T-helper 17 cell (primary cell): ENCODE measurements at regions not wholly inside any gene's neighbourhood (a gene's known extent, or its start where the extent isn't known, plus 50 kb on each side); places are given as distances from the start of the nearest gene placed in this dataset.
"Not testable (repeated sequence)": the region's sequence is repeated elsewhere in the genome, so short reads cannot be mapped to it uniquely, and the experiment has no call there.

ENCODE experiments used
- ATAC-seq: fragments of 150-1000 bp; cut with Tn5 transposase; 2 replicates; pipeline ENCODE4 v1.10.0; 2021; ENCODE audit warnings: mild to moderate bottlenecking, moderate library complexity
- DNase-seq, 3 donors: peaks; one replicate each; pipeline versions ENCODE4 v3.0.0 to v3.0.0-alpha.2; 2020 to 2021
- H3K9me3 ChIP-seq: one replicate; pipeline ENCODE4 v1.7.0; 2013; ENCODE audit warnings: low read length, mild to moderate bottlenecking; ENCODE audit not compliant: control insufficient read depth, poor library complexity, severe bottlenecking
- H3K27ac Mint-ChIP-seq: one replicate; pipeline ENCODE4 v1.8.0; 2022; ENCODE audit warnings: mild to moderate bottlenecking, moderate library complexity, mixed read lengths
- H3K27me3 Mint-ChIP-seq: one replicate; pipeline ENCODE4 v1.8.0; 2022; ENCODE audit warnings: mixed read lengths
- H3K36me3 Mint-ChIP-seq: one replicate; pipeline ENCODE4 v1.8.0; 2022; ENCODE audit warnings: low read depth, mixed read lengths
- H3K4me1 Mint-ChIP-seq: one replicate; pipeline ENCODE4 v1.8.0; 2022; ENCODE audit warnings: mild to moderate bottlenecking, mixed read lengths
- H3K4me3 Mint-ChIP-seq: one replicate; pipeline ENCODE4 v1.8.0; 2022; ENCODE audit warnings: mild to moderate bottlenecking, moderate library complexity, mixed read lengths

DNA sequence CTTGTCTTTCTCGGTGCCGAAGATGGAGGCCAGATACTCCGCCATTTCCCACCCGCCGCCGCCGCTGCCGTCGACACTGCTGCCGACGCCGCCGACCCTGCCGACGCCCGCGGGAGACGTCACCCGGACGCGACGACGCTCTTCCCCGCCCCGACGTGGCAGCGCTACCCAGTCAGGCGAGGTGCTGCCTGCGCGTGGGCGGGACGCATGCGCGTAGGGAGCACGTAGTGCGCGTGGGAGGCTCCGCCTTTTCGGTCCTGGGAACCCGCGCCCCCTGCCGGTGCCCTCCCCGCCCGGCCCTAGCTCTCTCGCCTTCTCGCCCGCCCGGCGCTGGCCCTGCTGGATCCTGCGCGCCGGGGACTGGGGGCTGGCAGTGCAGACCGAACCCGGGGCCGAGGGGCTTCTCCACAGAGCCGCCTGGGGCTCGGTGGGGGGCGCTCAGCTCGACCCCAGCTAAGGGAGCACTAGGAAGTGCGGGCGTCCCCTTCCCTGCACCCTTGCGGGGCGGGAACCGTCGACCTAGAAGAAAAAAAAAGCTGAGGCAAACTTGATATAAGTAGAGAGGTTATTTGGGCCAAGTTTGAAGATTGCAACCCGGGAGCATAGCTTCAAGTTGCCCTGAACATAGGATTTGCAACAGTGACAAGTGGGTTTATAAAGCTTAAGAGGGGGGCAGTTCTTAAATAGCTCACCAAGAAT is 4022.1 kb upstream of the TPTE start:
- peak; percentile 57 to 76 (median 67) for DNase-seq
- not testable (repeated sequence) for H3K4me1 Mint-ChIP-seq, H3K36me3 Mint-ChIP-seq

DNA sequence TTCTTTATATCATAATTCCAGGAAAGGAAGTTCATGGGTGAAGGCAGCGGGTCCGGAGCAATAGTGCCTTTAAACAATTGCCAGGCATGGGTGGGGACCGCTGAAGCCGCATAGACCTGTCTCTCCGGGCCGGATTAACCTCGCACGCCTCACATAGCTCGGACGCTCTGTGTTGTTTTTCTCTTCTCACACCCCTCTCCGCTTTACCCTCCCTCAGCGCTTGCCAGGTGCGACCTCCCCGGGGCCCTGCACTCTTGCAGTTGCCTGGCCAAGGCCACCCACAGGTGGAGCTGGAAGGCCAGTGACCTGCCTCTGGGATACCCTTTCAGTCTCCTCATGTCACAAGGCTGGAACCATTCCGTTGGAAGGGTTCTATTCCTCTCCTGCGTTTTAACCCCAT is 4021.5 kb upstream of the TPTE start:
- H3K9me3 ChIP-seq, H3K27ac Mint-ChIP-seq, DNase-seq, H3K4me3 Mint-ChIP-seq, H3K4me1 Mint-ChIP-seq, ATAC-seq, H3K27me3 Mint-ChIP-seq, H3K36me3 Mint-ChIP-seq: not testable (repeated sequence)

More for the DNA sequence above, 4022.1 kb upstream of the TPTE start:
- not testable (repeated sequence) for H3K27me3 Mint-ChIP-seq, H3K4me3 Mint-ChIP-seq, H3K27ac Mint-ChIP-seq, H3K9me3 ChIP-seq
- peak; percentile 93 for ATAC-seq

DNA sequence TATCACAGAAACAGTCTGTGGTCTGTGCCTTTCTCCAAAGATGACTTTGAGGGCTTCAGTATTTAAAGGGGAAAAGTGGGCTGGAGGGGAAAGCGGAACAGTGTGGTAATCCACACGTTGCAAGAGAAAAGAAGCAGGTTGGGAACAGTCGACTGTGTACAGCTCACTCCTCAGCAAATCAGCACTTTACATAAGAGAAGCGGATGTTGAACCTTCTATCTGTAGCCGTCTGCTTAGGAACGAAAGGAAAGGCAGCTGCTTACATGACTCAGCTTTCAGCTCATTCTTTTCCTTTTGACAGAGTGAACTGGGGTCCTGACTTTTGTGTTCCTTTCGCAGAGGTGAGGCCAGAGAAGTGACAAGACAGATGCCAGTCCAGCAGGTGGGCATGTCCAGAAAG is 4020.7 kb upstream of the TPTE start:
- H3K4me1 Mint-ChIP-seq: not testable (repeated sequence)

DNA sequence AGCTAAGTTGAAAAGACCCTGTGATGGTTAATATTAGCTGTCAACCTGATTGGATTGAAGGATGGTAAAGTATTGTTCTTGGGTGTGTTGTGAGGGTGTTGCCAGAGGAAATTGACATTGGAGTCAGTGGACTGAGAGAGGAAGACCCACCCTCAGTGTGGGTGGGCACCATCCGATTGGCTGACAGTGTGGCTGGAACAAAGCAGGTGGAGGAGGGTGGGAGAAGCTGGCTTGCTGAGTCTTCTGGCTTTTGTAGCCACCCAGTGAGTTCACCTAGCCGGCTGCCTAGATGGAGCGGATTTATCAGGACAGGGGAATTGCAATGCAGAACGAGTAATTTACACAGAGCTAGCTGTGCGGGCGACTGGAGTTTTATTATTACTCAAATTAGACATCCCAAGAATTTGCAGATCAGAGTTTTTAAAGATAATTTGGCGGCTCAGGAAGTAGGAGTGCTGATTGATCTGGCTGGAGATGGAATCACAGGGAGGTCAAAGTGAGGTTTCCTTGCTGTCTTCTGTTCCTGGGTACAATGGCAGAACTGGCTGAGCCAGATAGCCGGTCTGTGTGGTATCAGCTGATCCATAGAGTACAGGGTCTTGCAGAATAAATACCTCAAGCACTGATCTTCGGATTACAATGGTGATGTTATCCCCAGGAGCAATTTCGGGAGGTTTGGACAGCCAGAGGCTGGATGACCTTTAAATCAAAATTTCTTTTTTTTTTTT is 4015.1 kb upstream of the TPTE start:
- not testable (repeated sequence) for H3K36me3 Mint-ChIP-seq, H3K4me1 Mint-ChIP-seq, H3K27me3 Mint-ChIP-seq, H3K9me3 ChIP-seq, H3K4me3 Mint-ChIP-seq, DNase-seq, ATAC-seq, H3K27ac Mint-ChIP-seq

More for the DNA sequence above, 4020.7 kb upstream of the TPTE start:
- not testable (repeated sequence) for H3K27me3 Mint-ChIP-seq, ATAC-seq, DNase-seq, H3K9me3 ChIP-seq, H3K27ac Mint-ChIP-seq, H3K36me3 Mint-ChIP-seq, H3K4me3 Mint-ChIP-seq

DNA sequence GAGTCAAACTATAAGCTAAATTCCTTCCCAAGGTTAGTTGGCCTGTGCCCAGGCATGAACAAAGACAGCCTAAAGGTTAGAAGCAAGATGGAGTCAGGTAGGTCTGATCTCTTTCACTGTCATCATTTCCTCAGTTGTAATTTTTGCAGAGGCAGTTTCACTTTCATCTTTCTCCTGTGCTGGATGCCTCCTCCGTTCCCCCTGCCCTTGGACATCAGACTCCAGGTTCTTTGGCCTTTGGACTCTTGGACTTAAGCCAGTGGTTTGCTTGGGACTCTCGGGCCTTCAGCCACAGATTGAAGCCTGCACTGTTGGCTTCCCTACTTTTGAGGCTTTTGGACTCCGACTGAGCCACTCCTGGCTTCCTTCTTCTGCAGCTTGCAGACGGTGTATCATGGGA is 4013.8 kb upstream of the TPTE start:
- ATAC-seq, DNase-seq, H3K4me1 Mint-ChIP-seq, H3K27me3 Mint-ChIP-seq, H3K9me3 ChIP-seq, H3K36me3 Mint-ChIP-seq, H3K27ac Mint-ChIP-seq, H3K4me3 Mint-ChIP-seq: not testable (repeated sequence)

DNA sequence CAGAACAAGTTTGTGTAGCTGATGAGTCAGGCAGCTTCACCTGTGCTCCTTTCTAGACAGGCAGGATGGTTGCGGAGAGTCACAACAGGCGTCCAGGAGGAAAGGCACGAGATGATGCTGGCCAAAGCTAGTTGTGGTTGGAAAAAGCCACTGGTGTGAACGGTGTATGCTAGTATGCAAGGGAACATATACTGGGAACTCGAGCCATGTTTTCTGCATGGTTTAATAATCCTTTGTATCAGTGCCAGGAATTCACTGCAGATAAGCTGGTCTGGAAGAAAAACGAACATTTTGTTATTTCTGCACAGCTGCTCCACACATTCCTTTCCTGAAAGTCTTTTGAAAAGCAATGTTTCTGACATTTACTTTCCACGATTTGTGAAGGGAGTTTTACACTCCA is 3999.6 kb upstream of the TPTE start:
- DNase-seq, H3K4me3 Mint-ChIP-seq, H3K36me3 Mint-ChIP-seq, H3K27ac Mint-ChIP-seq, ATAC-seq, H3K27me3 Mint-ChIP-seq, H3K4me1 Mint-ChIP-seq, H3K9me3 ChIP-seq: not testable (repeated sequence)

DNA sequence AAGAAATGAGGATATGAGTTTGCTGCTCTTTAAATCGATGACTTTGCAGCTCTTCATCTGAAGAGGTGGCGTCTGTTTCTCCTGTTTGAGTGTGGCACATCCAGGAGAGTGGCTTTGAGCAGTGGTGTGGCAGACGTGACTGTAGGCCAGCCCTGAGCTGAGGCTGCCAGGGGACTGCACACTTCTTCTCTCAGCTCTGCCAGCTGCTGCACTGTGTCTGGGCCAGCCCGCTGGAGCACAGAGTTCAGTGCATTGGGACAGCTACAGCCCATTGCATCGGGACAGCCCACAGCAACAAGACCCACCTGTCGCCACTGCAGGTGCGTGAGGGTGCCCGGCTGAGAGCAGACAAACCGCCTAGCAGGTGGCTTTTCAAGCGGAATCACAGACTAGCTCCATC is 3995.2 kb upstream of the TPTE start:
- not testable (repeated sequence) for H3K27ac Mint-ChIP-seq, H3K4me1 Mint-ChIP-seq, H3K4me3 Mint-ChIP-seq, H3K9me3 ChIP-seq, DNase-seq, H3K27me3 Mint-ChIP-seq, H3K36me3 Mint-ChIP-seq, ATAC-seq

DNA sequence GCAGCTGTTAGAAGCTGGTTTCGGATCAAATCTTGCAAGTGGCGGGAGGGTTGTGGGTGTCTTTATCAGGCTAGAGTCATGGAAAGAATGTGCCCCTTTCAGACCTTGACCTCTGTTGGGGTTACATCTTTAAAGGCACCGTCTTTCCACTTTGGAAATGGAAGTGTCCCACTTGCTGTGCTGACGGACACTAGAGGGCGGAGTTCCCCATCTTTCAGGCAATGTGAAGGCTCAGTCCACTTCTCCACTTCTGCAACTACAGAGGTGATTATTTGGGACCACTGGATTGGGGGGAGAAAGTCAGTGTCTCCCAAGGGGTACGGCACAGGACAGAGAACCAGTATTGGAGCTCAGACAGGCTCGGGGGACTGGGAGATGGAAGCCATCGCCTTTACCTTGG is 3990.7 kb upstream of the TPTE start:
- H3K27ac Mint-ChIP-seq, H3K4me1 Mint-ChIP-seq, DNase-seq, ATAC-seq, H3K27me3 Mint-ChIP-seq, H3K4me3 Mint-ChIP-seq, H3K9me3 ChIP-seq, H3K36me3 Mint-ChIP-seq: not testable (repeated sequence)

DNA sequence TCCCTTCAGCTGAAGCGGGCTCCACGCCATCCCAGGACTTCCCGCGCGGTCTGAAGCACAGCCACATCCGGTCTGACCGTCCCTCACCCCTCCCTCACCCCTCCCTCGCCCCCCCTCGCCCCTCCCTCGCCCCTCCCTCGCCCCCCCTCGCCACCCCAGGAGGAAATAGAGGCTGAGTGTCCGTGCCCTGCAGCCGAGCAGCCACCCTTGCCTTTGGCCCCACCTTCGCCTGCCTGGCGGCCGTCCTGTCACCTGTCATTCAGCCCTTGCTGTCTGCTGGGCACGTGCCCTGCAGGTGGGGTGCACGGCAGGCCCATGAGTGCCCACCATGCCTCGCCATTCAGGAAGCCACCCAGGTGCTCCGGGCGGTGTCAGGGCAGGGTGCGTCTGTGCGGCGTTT is 3988.1 kb upstream of the TPTE start:
- not testable (repeated sequence) for H3K4me1 Mint-ChIP-seq, H3K27ac Mint-ChIP-seq, H3K27me3 Mint-ChIP-seq, H3K36me3 Mint-ChIP-seq, H3K4me3 Mint-ChIP-seq, H3K9me3 ChIP-seq, DNase-seq, ATAC-seq

DNA sequence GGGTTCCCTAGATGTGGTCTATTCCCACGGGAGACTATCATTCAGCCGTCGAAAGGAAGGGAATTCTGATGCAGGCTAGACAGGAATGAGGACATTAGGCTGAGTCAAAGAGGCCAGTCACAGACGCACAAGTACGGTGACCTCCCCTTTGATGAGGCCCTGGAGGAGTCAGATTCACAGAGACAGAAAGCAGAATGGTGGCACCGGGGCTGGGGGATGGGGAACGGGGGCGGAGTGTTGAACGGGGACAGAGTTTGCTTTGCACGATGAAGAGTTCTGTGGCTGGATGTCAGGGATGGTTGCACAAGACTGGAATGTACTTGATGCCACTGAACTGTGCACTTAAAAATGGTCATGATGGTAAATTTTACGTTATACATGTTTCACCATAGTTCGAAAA is 3983.1 kb upstream of the TPTE start:
- H3K27me3 Mint-ChIP-seq, H3K4me1 Mint-ChIP-seq, H3K27ac Mint-ChIP-seq, DNase-seq, H3K9me3 ChIP-seq, ATAC-seq, H3K4me3 Mint-ChIP-seq, H3K36me3 Mint-ChIP-seq: not testable (repeated sequence)

DNA sequence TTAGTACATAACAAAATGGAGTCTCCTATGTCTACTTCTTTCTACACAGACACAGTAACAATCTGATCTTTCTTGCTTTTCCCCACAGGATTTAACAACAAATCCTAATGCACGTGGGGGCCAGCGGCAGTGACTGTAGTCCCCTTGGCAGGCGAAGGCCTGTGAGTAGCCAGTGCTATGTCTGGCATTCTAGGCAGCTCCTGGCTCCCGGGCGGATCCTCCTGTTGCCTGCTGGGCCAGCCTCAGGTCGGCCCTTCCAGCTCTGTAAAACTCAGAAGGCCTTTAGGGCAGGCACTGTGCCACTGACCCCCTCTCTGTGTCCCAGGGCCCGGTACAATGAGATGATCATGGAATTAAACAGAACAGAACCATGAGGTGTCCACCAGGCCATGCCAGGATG is 3981.7 kb upstream of the TPTE start:
- H3K4me3 Mint-ChIP-seq, H3K27ac Mint-ChIP-seq, DNase-seq, H3K27me3 Mint-ChIP-seq, ATAC-seq, H3K9me3 ChIP-seq, H3K4me1 Mint-ChIP-seq, H3K36me3 Mint-ChIP-seq: not testable (repeated sequence)

DNA sequence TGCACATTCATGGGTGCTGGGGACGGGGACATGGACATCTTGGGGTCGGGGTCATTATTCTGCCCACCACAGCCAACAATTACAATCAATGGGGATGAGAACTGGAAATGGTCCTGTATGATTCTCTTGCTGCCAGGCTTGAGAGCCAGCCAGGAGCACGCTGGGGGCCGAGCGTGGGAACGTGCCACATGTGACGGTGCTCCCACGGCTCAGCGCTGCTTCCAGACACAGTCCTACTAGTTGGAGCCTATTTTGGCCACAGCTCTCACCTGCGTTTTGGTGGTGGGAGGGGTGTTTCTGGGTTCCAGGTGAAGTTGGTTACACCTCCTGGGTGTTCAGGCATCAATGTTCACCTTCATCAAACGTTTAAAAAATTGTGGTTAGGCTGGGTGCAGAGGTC is 3980.3 kb upstream of the TPTE start:
- H3K27ac Mint-ChIP-seq, ATAC-seq, DNase-seq, H3K4me3 Mint-ChIP-seq, H3K4me1 Mint-ChIP-seq, H3K27me3 Mint-ChIP-seq, H3K36me3 Mint-ChIP-seq, H3K9me3 ChIP-seq: not testable (repeated sequence)

DNA sequence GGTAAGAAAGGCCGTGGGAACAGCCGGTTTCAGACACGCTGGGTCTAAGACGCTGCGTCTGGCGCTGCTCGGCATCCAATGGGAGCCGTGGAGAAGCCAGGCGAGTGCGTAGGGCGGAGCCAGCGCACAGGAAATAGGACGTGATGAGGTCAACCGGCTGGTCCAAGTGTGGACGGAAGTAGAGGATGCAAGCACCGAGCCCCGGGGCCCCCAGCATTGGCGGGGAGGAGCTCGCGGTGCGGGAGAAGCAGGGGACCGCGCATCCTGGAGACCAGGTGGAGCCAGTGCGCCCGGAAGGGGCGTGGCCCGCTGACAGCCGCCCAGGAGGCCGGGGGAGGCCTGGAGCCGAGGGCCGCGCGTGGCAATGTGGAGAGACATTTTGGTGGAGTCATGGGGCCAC is 3976.1 kb upstream of the TPTE start:
- H3K4me1 Mint-ChIP-seq, H3K4me3 Mint-ChIP-seq, H3K27ac Mint-ChIP-seq, H3K9me3 ChIP-seq, H3K36me3 Mint-ChIP-seq, H3K27me3 Mint-ChIP-seq, DNase-seq, ATAC-seq: not testable (repeated sequence)

DNA sequence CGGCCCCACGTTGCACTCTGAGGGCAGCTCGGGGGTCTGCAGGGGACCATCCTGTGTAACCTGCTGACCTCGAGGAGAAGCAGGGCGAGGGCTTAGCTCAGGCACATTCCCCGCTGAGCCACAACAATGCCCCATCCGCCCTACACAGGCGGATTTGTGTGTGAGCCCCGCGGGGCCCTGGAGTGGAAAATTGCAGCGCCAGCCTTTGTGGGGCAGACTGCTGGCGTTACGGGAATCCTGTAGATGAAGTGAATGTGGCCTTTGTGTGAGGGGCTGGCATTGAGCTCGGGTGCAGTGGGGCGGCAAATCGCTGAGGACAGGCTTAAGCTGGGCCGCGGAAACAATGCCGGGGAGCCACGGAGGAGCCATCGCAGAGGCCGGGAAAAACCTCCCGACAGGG is 3970.3 kb upstream of the TPTE start:
- H3K36me3 Mint-ChIP-seq, H3K27ac Mint-ChIP-seq, DNase-seq, H3K4me3 Mint-ChIP-seq, H3K27me3 Mint-ChIP-seq, H3K9me3 ChIP-seq, ATAC-seq, H3K4me1 Mint-ChIP-seq: not testable (repeated sequence)
